MM.1S (cell line): ENCODE measurements at regions not wholly inside any gene's neighbourhood (a gene's known extent, or its start where the extent isn't known, plus 50 kb on each side); places are given as distances from the start of the nearest gene placed in this dataset.

ENCODE experiments used
- DNase-seq: peaks from one replicate; pipeline ENCODE4 v3.0.0-alpha.2; 2015
- H2AFZ ChIP-seq: fragments of 300-600 bp; sonication (generic); 2 replicates; pipeline ENCODE4 v1.6.0; 2016; ENCODE audit warnings: antibody characterized with exemption, low read length
- H3F3A ChIP-seq: fragments of 300-600 bp; sonication (generic); 2 replicates; pipeline ENCODE4 v1.6.1; 2016; ENCODE audit warnings: mild to moderate bottlenecking, antibody characterized with exemption, low read length, moderate library complexity, mixed read lengths; ENCODE audit not compliant: insufficient read depth
- H3K27ac ChIP-seq: fragments of 300-600 bp; sonication (generic); 2 replicates; pipeline ENCODE4 v1.5.1; 2016; ENCODE audit warnings: mild to moderate bottlenecking, low read length
- H3K27me3 ChIP-seq: fragments of 300-600 bp; sonication (generic); replicated peaks from 2 replicates; pipeline ENCODE4 v1.6.0; 2016; ENCODE audit warnings: low read length; ENCODE audit not compliant: insufficient read depth
- H3K36me3 ChIP-seq: fragments of 300-600 bp; sonication (generic); replicated peaks from 2 replicates; pipeline ENCODE4 v1.6.1; 2016; ENCODE audit warnings: mild to moderate bottlenecking, low read length, mixed read lengths; ENCODE audit not compliant: insufficient read depth
- H3K4me1 ChIP-seq: fragments of 300-600 bp; sonication (generic); 2 replicates; pipeline ENCODE4 v1.6.1; 2016; ENCODE audit warnings: low read length, mixed read lengths
- H3K4me2 ChIP-seq: fragments of 300-600 bp; sonication (generic); 2 replicates; pipeline ENCODE4 v1.6.0; 2016; ENCODE audit warnings: low read depth, low read length
- H3K4me3 ChIP-seq: fragments of 300-600 bp; sonication (generic); 2 replicates; pipeline ENCODE4 v1.5.1; 2016; ENCODE audit warnings: low read length, mixed read lengths
- H3K79me2 ChIP-seq: fragments of 300-600 bp; sonication (generic); 2 replicates; pipeline ENCODE4 v1.6.1; 2016; ENCODE audit warnings: mixed run types, low read length, mixed read lengths
- H3K9ac ChIP-seq: fragments of 300-600 bp; sonication (generic); 2 replicates; pipeline ENCODE4 v1.6.1; 2016; ENCODE audit warnings: low read length, mixed read lengths
- H3K9me2 ChIP-seq: fragments of 300-600 bp; sonication (generic); replicated peaks from 2 replicates; pipeline ENCODE4 v1.6.1; 2016; ENCODE audit warnings: mild to moderate bottlenecking, low read length, mixed read lengths; ENCODE audit not compliant: insufficient read depth
- H3K9me3 ChIP-seq: fragments of 300-600 bp; sonication (generic); replicated peaks from 2 replicates; pipeline ENCODE4 v1.6.1; 2016; ENCODE audit warnings: mild to moderate bottlenecking, low read length, mixed read lengths; ENCODE audit not compliant: insufficient read depth
- H4K20me1 ChIP-seq: fragments of 300-600 bp; sonication (generic); 2 replicates; pipeline ENCODE4 v1.6.1; 2016; ENCODE audit warnings: mild to moderate bottlenecking, low read length, moderate library complexity, mixed read lengths; ENCODE audit not compliant: insufficient read depth
- CTCF ChIP-seq: fragments of 300-600 bp; sonication (generic); IDR thresholded peaks from 2 replicates; pipeline ENCODE4 v1.5.1; 2016; ENCODE audit warnings: antibody characterized with exemption, low read length, mixed read lengths
- EZH2 ChIP-seq: fragments of 300-600 bp; sonication (generic); optimal IDR thresholded peaks from 2 replicates; pipeline ENCODE3; 2017; ENCODE audit warnings: low read depth, mild to moderate bottlenecking, antibody characterized with exemption, low read length, mixed read lengths
- EZH2phosphoT487 ChIP-seq: fragments of 300-600 bp; sonication (generic); IDR thresholded peaks from 2 replicates; pipeline ENCODE4 v1.6.1; 2018; ENCODE audit warnings: antibody characterized with exemption, low read length

- Histone ChIP-seq H3K9me3 (no peaks in the 10 kb centered on the region), H3K27me3 (no peaks in the 10 kb centered on the region), H3F3A (no peaks in the 10 kb centered on the region), H3K27ac (no peak overlapping the region), H3K79me2 (no peaks in the 10 kb centered on the region), H4K20me1 (no peaks in the 10 kb centered on the region), H3K9ac (no peak overlapping the region), H2AFZ (no peak overlapping the region), H3K36me3 (no peaks in the 10 kb centered on the region), H3K4me3 (no peak overlapping the region), H3K4me1 (no peaks in the 10 kb centered on the region), H3K9me2 (no peaks in the 10 kb centered on the region), H3K4me2 (no peak overlapping the region)
- no peak for TF ChIP-seq CTCF
- no peak for TF ChIP-seq EZH2phosphoT487
- no peak for TF ChIP-seq EZH2
- no peak for DNase-seq
Observed at GRCh38 chr18:39863916-39864315, 2091.1 kb upstream of the PIK3C3 start.

GRCh38 chr18:39862341-39862740 is 2092.7 kb upstream of the PIK3C3 start:
- Histone ChIP-seq H3K4me3 (no peak overlapping the region), H2AFZ (no peak overlapping the region), H3F3A (no peaks in the 10 kb centered on the region), H3K9me2 (no peaks in the 10 kb centered on the region), H3K9ac (no peak overlapping the region), H3K36me3 (no peaks in the 10 kb centered on the region), H3K4me1 (no peaks in the 10 kb centered on the region), H3K27ac (no peak overlapping the region), H4K20me1 (no peaks in the 10 kb centered on the region), H3K79me2 (no peaks in the 10 kb centered on the region), H3K4me2 (no peak overlapping the region), H3K27me3 (no peaks in the 10 kb centered on the region), H3K9me3 (no peaks in the 10 kb centered on the region)
- TF ChIP-seq CTCF: no peak
- TF ChIP-seq EZH2: no peak
- no peak for TF ChIP-seq EZH2phosphoT487
- DNase-seq: no peak

- H3K36me3 ChIP-seq: no peaks in the 10 kb centered on the region
- H3K4me2 ChIP-seq: no peak overlapping the region
- H3K27me3 ChIP-seq: no peaks in the 10 kb centered on the region
- H3K4me3 ChIP-seq: no peak overlapping the region
- H3F3A ChIP-seq: no peaks in the 10 kb centered on the region
- H3K27ac ChIP-seq: no peak overlapping the region
- H3K9me3 ChIP-seq: no peaks in the 10 kb centered on the region
- H3K9me2 ChIP-seq: no peaks in the 10 kb centered on the region
- H3K9ac ChIP-seq: no peak overlapping the region
- H4K20me1 ChIP-seq: no peaks in the 10 kb centered on the region
- H2AFZ ChIP-seq: no peak overlapping the region
- H3K4me1 ChIP-seq: no peaks in the 10 kb centered on the region
- TF ChIP-seq CTCF (no peak), EZH2 (no peak), EZH2phosphoT487 (no peak)
- DNase-seq: peak; percentile 52
- no peaks in the 10 kb centered on the region for H3K79me2 ChIP-seq
Observed at GRCh38 chr18:39854291-39854690, 2100.7 kb upstream of the PIK3C3 start.
